ENCODE measurements at regions not wholly inside any gene's neighbourhood (a gene's known extent, or its start where the extent isn't known, plus 50 kb on each side); places are given as distances from the start of the nearest gene placed in this dataset.

DNA sequence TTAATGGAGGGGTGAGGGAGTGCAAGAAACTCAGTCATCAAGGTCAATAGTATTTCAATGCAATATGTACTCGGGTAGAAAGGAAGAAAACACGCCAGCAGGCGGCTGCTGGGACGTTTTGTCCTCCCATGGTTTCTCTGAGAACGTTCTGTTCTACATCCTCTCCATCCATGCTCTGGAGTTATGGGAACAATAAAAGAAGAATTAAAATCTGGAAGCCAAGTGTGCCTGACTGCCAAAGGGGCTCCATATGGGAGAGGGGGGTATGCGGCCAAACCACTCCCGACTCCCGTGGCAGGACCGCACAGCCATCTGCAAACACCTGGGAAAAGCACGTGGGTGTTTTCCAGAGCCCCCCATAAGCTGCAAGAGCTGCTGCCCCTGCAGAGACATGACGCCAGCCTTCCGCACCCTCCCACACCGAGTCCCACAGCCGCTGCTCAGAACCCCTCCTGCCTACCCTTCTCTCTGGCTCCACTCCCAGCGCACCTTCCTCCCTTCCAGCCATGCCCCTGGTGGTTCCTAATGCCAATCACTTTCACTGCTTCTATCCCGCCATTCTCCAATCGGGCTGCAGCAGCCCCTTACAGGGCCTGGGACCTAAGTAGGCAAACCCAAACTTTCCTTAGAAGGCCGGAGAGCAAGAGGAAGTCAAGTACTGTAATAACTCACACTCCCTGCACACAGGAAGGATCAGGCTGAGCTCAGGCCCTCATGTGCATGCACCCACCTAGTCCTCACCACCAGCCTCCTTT is 241.6 kb downstream of the SYK start:
- DNase-seq: no peak

DNA sequence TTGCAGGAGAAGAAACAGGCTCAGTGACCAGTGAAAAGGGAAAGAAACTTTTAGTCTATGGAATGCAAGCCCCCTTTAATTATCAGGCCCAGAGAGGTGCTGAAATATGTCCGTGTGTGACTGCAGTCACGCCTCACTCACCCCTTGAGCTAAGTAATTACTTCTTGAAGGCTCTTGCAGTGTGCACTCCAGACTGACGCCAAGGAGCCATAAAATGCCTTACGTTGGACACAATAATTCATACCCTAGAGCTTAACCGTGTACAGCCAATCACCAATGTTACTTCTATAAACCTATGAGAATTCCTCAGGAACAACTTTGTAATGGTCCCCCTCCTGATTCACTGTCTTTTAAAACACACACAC is 242.2 kb downstream of the SYK start:
- no peak for DNase-seq

DNA sequence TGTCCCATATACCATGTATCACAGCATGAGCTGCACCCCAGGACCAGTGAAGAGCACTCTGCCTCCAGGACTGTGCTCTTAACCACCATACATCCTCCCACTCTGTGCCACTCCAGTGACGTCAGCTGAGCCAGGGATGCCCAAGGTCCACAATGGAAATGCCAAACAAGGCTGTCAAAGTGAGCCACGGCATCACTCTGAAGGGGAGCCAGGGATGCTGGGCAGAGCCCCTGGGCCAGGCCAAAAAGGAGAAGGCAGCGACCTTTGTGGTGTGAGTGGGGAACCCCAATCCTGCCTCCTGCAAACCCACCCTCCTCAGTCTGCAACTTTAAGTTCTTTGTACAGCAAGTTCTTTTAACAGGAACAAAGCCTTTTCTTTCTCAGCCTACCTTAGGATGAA is 242.7 kb downstream of the SYK start:
- no peak for DNase-seq

DNA sequence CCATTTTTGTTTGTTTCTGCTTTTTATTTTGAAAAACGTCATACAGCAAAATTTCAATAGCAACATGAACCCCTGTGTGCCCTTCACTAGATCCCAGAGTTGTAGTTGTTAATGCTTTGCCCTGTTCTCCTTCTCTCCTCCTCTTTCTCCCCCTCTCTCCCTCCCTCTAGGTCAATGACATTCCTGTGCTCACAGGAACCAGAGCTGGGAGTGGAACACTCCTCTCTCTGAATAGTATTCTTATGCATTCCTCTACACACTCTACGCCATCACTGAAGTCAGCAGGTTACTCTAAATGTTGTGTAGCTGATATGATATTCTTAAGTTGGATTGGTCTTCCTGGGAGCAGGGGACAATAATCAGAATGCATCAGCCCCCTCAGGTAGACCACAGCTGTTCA is 243.4 kb downstream of the SYK start:
- DNase-seq: no peak

DNA sequence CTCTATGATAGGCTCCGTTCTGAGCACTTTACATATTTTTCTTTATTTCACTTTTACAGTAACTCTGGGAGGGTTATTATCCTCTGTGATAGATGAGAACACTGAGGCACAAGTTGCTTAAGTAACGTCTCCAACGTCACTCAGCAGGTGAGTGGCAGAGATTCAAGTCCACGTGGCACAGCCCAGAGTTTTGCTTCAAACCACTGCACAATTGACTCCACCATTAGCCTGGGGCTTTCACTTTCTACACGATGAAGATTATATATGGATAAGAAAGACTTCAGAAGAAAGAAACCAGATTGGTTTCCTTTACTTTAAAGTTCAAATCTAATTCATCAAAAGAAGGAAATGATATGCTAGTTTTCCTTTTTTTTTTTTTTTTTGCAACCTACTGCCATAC is 245.9 kb downstream of the SYK start:
- DNase-seq: no peak

DNA sequence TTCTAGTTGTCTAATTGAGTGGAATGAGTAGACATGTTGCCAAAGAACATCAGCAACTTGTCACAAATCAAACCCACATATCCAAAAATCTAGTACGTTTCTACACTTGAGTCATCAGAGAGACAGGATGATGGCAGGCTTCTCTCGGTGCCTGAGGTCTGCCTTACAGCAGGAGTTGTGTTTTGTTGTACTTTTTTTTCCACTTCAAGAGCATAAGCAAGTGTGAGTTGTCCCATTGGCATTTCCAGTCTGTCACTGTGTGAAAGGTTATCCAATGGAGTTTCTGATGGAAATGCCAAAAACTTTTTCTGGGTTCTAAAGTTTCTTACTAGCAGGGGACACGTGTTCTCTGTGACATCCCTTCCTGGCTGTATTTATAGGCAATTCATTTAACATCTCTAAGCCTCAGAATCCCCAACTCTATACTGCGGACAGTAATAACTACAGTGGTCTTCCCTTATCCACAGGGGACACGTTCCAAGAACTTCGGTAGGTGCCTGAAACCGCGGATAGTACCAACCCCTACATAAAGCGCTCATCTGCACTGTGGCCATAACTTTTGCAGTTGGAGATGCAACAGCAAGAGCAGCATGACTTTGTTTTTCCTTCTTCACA is 246.5 kb downstream of the SYK start:
- DNase-seq: no peak

DNA sequence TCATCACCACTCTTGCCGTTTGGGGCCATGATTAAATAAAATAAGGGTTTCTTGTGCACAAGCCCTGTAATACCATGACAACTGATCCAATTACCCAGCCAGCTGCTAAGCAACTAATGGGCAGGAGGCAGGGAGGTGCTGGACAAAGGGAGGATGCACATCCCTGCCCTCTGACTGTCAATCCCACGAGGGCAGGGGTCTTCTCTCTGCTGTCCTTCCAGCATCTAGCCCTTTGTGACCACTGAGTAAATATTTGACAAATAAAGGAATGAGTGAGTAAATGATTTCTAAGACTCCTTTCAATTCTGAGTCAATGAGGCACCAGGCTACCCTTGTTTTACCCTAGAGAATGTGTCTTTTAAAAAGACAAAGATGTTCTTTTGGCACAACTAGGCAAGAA is 247.1 kb downstream of the SYK start:
- no peak for DNase-seq

DNA sequence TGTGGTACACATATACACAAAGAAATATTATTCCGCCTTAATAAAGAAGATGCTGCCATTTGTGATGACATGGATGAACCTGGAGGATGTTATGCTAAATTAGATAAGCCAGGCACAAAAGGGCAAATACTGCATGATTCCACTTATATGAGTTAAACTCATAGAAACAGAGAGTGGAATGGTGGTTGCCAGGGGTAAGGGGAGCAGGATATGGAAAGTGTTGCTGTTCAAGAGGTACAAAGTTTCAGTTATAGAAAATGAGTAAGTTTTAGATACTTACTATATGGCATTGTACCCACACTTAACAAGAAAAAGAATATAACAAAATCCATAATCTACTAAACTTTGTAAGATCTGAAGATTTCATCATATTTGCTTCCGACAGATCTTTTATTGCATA is 252.2 kb downstream of the SYK start:
- no peak for DNase-seq

DNA sequence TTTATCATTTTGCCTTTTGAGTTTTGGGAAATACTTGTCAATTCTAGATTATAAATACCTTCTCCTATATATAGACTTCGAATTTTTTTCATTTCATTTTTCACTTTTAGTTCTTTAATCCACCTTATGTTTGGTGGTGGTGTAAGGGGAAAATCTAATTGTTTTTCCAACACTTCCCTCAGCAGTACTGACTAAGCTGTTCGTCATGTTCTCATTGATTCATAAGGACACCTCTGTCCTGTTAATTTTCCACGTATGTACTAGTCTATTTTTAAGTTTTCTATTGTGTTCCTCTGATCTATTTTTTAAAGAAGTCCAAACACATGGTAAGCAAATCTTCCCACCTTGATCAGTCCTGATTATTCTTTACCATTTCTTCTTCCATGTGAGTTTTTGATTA is 254.2 kb downstream of the SYK start:
- DNase-seq: no peak

DNA sequence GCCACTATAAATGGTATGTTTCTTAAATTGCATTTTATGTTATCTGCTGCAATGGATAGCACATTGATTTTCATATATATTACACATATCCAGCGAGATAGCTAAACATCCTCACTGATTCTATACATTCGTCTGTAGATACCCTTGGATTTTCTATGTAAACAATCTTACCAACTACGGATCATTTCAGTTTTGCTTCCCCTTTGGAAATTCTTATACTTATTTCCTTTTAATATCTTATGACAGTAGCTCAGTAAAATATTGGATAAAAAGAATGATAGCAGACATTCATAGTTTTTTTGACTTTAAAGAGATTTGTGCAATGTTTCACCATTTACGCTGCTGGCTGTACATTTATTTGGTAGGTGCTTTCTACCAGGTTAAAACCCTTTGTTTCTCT is 254.9 kb downstream of the SYK start:
- no peak for DNase-seq

DNA sequence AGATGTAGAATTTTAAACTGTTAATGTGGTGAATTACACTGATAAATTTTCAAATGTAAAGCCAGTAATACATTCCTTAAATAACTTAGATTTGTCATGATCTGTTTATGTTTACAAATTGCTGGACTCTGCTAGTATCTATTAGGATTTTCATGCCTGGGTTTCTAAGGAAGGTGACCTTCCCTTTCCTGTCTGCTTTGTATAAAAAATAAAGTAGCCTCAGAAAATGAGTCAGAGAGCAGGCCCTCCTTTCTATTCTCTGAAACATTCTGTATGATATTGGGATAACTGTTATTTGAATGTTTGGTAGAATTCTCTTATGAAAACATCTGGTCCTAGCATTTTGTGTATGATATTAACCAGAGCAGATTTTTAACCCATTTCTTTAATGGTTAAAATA is 255.3 kb downstream of the SYK start:
- no peak for DNase-seq

DNA sequence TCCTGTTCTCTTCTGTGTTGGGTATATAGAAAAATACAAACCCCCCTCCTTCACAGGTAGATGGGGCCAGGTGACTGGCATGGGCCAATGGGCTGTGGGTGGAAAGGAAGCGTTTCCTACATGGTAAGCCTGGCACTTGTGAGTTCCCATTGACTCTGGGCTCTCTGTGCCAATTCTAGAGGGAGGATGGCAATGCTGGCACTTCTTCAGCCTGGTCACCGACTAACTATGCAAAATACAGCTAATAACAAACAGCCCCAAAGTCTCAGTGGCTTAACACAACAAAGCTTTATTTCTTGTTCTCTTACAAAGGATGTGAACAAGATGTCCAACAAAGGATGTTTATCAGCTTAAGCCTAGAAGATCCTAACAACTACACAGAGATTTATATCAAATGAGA is 258.1 kb downstream of the SYK start:
- DNase-seq: no peak

DNA sequence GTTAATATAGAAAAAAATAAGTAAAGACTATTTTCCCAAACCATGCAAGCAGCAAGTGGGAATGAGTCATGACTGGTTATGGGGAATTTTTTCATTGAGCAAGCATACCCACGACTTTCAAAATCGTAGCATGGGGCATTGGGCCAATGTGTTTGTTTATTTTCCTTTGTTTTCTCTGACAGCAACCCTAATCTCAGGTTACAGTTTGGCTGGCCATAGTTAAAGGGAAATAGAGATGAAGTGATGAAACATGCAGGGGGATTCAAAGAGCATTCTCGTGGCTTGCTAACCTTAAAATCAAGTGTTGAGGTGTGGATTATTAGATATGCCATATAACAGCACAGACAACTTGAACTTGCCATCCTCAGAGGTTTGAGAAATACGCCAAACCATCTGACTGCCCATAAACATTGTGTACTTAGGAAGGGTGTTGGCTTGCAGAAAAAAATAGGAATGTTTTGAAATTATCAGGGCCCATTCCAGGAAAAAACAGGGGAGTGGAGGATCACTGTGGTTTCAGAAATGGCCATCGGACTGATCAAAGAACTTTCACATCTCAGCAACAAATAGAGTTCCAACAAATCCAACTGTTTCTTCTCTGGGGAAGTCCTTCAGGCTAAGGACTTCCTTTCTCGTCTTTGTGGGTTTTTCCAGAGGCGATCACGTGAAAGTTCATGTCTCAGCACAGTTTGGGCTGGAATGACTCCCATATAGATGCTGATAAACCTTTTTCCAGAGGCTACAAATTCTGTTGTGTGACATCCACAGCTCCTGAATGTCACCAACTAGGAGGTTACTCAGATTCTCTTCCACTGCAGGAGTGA is 259.1 kb downstream of the SYK start:
- no peak for DNase-seq

DNA sequence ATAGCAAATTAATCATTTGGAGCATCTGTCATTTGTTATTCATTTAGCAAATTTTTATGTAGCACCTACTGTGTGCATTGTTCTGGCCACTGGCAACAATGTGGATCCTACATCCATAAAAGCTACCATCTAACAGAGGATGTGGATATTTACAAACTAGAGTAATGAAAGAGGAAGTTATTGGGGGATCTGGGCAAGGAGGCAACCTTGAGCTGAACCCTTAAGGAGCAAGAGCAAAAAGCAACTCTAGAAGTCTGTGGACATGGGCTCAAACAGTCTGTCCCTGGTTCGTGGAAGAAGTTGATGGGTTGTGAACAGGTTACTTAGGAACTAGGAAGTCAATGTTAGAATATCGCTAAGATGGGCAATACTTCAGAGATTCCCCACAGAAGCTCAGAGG is 259.9 kb downstream of the SYK start:
- no peak for DNase-seq

DNA sequence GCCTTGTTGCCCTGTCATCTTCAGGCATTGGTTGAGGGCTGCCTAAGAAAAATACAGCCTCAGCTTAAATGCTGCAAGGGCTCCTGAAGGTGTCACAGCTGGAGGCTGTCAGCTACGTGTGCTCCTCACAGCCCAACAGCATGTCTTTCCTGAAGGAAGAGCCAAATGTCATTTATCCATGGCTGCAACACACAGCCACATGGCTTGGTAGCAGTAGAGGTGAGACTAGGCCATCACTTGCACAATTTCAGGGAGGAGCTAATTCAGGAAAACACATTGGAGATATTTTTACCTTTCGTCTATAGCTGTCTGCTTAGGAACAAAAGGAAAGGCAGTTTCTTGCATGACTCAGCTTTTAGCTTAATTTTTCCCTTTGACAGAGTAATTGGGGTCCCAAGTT is 260.7 kb downstream of the SYK start:
- no peak for DNase-seq

DNA sequence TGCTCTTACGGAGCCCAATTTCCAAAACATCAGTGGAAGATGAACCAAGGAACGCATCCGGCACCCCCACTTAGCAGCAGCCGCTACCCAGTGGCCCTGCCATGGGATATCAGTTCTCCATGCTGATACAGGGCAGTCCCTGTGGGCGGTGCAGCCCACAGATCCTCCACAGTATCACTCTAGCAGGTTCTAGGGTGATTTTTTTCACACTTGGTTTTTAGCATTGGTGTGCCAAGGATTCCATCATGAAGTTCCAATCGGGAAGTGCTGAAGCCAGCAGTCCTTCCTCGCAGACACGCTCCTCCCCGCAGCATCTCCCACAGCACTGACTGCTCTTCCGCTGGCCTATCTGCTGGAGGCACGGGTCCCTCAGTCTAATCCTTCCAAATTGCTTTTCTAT is 261.9 kb downstream of the SYK start:
- DNase-seq: no peak

DNA sequence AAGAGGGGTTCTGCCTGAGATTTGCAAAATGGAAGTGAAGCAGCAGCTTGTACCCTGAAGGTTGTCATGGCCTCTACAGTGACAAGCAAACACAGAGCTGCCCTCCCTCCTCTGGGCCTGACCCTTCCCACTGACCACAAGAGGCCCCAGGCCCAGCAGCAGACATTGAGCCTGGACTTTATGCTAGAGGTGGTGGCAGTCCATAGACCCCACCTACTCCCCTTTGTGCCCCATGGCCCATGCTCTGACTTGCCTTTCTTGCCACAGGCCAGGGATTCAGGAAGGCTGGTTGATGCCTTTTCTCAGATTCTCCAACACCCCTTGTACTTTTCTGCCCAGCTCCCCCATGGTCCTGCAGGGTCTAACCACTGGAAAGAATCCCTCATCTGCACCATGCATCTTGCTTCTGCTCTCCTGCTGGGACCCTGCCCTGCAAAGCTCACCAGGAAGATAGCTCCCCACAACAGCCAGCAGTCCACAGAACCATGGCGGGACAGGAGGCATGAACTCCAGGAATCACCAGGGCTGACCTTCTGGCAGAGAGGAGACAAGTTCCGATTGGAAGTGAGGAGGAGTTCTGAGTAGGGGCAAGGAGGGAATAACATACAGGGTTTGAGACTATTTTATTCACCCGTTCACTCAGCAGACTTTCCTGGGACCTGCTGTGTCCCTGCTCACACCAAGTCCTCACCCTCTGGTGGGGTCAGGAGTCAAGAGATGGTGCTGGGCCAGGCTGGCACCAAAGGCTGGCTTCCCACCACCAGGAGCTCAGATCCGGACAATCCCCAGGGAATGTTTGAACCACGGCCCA is 263.8 kb downstream of the SYK start:
- DNase-seq: no peak

DNA sequence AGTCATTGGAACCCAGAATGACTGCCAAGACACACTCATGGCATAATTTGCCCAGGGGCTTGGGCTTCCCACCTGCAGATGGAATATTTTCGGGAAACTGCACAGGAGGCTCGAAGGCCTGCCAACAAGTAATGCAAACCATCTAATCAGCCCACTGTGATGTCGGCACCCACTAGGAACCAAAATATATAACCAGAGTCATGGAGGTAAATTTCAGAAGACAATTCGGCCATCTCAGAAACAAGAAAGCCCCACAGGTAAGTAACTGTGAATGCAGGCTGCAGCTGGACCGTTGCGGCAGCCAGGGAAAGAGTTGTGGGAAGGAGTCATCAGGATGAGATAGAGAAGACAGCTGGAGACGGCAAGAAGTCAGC is 264.4 kb downstream of the SYK start:
- no peak for DNase-seq

DNA sequence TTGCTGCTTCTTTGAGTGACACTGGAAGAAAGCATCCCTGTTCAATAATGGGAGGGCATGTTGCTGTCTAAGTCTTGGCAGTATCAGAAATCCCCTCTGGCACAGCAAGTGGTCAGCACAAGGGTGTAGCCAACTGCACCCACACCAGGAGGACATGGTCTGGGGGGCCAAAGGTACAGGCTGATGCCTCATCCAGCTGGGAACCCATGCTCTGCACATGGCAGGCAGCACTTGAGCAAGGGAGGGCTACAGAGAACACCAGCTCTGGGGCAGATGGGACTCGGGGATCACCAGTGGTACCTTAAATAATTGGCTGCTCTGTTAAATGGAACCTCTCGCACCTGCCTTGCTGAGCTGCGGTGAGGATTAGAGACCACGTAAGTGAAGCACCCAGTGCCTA is 265.2 kb downstream of the SYK start:
- DNase-seq: no peak

DNA sequence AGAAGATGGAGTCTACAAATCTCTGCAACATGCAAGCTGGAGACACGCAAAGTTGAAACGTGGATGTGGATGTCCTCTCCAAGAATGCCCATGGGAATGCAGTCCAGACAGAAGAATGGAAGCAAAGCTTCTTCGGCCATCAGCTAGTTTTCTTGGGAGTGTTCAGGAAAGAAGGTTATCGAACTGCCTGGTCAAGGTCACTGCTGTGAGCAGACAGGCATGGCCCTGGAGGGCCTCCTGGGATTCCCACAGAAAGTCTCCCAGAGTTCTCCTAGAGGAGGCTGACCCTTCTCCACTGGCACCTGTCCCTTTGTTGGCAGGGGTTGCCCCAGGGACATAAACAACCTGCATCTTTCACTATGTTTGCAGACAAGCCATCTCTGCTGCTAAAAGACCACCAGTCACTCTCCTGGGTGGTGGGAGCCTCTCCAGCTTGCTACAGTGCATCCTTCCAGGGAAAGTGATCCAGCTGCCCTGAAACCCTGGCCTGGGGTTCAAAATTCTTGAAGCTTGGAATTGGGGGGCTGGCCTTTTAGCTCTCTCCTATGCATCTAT is 265.8 kb downstream of the SYK start:
- no peak for DNase-seq

DNA sequence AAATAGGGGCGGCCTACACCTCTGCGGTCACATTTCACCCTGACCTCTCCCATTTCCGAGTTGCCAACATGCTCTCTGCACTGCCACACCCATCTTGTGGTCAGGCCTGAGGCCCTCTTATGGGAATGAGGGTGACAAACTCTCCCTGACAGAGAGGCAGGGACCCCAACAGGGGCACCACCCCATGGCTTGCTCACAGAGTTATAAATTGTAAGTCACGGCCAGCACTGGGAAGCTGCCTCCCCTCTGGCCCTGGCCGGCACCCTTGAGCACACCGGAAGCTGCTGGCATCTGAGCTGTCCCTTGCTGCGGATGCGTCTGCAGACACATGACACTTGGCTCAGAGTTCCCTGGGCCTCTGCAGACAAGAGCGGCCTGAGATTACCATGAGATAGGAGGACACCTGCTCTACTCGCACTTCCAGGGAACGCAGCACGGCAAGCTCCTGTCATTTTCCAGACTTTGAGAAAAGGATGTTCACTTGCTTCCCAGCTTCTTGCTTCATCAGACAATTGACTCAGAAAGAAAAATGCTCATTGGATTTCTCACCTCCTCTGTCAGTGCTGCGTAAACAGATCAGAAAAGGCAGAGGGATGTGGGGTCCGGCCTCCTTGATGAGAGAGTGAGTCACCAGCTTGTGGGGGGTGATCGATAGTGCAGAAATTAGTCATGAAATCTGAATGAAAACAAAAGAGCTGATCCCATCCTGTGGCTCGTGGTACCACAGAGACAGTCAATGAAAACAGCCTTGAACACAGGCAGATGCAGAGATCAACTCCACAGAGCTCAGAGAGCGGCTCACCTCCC is 269.8 kb downstream of the SYK start:
- DNase-seq: no peak
